T-helper 1 cell (primary cell): ENCODE measurements at regions not wholly inside any gene's neighbourhood (a gene's known extent, or its start where the extent isn't known, plus 50 kb on each side); places are given as distances from the start of the nearest gene placed in this dataset.

Source experiments
- DNase-seq, 5 donors: peaks; one replicate each; pipeline ENCODE4 v3.0.0-alpha.2; 2012 to 2020

- DNase-seq = no peak
Observed at GRCh38 chr4:110271986-110272385, 73.6 kb upstream of the ELOVL6 start.

GRCh38 chr4:110270492-110271197 lies 72.2 kb upstream of the ELOVL6 start:
- no peak for DNase-seq

GRCh38 chr4:110268790-110269189 lies 70.4 kb upstream of the ELOVL6 start:
- DNase-seq = no peak

- peak in 1 of 5 donors; percentile 65 for DNase-seq
Observed at GRCh38 chr4:110268352-110268751, 69.9 kb upstream of the ELOVL6 start.

- DNase-seq = no peak
Observed at GRCh38 chr4:110266136-110266535, 67.7 kb upstream of the ELOVL6 start.

GRCh38 chr4:110265001-110265400 lies 66.6 kb upstream of the ELOVL6 start:
- no peak for DNase-seq

- DNase-seq = no peak
Observed at GRCh38 chr4:110260299-110260698, 61.9 kb upstream of the ELOVL6 start.

GRCh38 chr4:110250023-110250387 lies 51.6 kb upstream of the ELOVL6 start:
- no peak for DNase-seq

GRCh38 chr4:110248831-110249253 lies 50.4 kb upstream of the ELOVL6 start:
- DNase-seq = no peak
